GM12891 (cell line): ENCODE measurements at regions not wholly inside any gene's neighbourhood (a gene's known extent, or its start where the extent isn't known, plus 50 kb on each side); places are given as distances from the start of the nearest gene placed in this dataset.

Experiments
- DNase-seq: peaks from one replicate; pipeline ENCODE4 v3.0.0; 2011; ENCODE audit warnings: low spot score; ENCODE audit not compliant: insufficient read length
- FAIRE-seq: peaks from 2 replicates; lab custom pipeline; 2011; peaks lifted over from hg19 to GRCh38; lab: Jason Lieb, UNC
- PAX5 ChIP-seq: IDR thresholded peaks from 2 replicates; pipeline ENCODE4 v1.6.1; 2011; ENCODE audit warnings: low read length, moderate library complexity, mild to moderate bottlenecking; ENCODE audit not compliant: insufficient read depth, severe bottlenecking
- POLR2A ChIP-seq: IDR thresholded peaks from 2 replicates; pipeline ENCODE4 v1.6.1; 2011; ENCODE audit warnings: low read depth, low read length, control low read depth
- POLR2AphosphoS5 ChIP-seq: IDR thresholded peaks from 2 replicates; pipeline ENCODE4 v1.6.1; 2011; ENCODE audit warnings: low read depth, low read length, control low read depth
- POU2F2 ChIP-seq: IDR thresholded peaks from 2 replicates; pipeline ENCODE4 v1.6.1; 2011; ENCODE audit warnings: low read depth, mild to moderate bottlenecking, control low read depth, low read length, moderate library complexity
- SPI1 ChIP-seq: IDR thresholded peaks from 2 replicates; pipeline ENCODE4 v1.6.1; 2011; ENCODE audit warnings: low read depth, low read length, control low read depth
- TAF1 ChIP-seq: IDR thresholded peaks from 2 replicates; pipeline ENCODE4 v1.6.1; 2011; ENCODE audit warnings: low read depth, low read length, control low read depth

- DNase-seq (no peak), FAIRE-seq (no peak)
- TF ChIP-seq POU2F2 = no peak
- no peak for TF ChIP-seq PAX5
- TF ChIP-seq SPI1 = no peak
- TF ChIP-seq POLR2A = no peak
These were observed 143.9 kb upstream of the CDH20 start for GRCh38 chr18:61189376-61189775.

- no peak for DNase-seq
- no peak for FAIRE-seq
- TF ChIP-seq TAF1 (no peak), POLR2AphosphoS5 (no peak), POLR2A (no peak), SPI1 (no peak), PAX5 (no peak), POU2F2 (no peak)
These were observed 138.5 kb upstream of the CDH20 start for GRCh38 chr18:61194726-61195125.

DNA sequence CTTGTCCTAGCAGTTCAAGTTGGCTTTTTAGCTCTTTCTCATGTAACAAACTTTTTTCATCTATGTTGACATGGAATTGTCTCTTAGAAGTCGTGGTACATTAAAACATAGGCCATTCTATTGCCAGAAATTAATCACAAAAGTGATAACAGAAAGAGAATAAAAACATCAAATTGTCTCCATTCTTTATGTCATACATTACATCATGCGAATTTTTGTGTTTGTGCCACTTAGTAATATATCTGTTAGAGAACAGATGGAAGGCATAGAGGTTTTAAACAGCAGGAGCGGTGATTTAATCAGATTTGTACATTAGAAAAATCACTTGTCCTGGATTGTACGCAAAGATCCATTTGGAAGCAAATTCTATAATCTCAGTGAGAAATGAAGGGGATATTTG lies 136.5 kb upstream of the CDH20 start:
- FAIRE-seq (no peak), DNase-seq (no peak)
- TF ChIP-seq POLR2A (no peak), POLR2AphosphoS5 (no peak), SPI1 (no peak), TAF1 (no peak), POU2F2 (no peak), PAX5 (no peak)

DNA sequence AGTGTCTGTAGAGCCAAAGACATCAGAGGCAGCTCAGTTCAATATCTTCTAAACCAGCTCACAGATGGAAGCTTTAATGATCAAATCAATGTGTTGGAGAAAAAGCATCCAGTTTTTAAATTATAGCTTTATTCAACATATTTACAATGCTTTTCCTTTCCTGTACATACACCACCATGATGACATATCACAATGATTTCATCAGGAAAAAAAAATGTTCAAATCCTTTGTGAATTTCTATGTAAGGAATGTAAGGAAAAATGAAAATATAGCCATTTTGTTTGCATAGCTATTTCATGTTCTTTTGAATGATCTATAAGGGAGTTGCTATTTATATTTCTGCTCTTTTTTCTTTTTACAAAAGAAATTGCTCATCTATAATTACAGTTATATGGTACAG lies 134.7 kb upstream of the CDH20 start:
- DNase-seq (no peak), FAIRE-seq (no peak)
- TF ChIP-seq POLR2A (no peak), PAX5 (no peak), POU2F2 (no peak), SPI1 (no peak), POLR2AphosphoS5 (no peak), TAF1 (no peak)

DNA sequence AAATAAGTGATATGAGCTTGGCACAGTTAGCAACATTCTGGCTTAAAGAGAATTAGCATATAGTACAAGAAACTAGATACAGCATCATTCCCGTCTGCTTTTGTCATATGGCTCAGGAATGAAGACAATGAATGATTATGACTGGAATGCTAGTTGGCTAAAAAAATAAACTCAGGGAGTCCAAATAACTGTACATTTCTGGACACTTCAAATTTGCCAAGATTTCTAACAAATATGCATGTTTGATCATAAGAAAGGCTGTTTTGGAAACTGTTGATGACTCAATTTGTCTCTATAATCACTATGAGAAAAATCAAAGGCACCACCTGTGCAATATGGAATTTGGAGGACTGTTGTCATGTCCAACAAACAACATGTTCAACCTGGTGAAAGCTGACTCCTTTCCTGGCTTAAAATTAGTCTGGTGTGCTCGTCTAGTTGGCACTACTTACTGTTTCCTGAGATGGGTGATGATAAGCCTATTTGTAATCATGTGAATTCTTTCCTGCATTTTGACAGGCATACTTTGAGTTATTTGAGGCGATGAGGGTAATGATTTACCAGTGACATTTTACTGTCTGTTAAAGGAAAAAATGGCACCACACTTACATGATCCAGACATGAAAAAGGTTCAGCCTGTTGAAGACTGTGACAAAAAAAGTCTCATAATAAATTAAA lies 133.9 kb upstream of the CDH20 start:
- FAIRE-seq (no peak), DNase-seq (no peak)

DNA sequence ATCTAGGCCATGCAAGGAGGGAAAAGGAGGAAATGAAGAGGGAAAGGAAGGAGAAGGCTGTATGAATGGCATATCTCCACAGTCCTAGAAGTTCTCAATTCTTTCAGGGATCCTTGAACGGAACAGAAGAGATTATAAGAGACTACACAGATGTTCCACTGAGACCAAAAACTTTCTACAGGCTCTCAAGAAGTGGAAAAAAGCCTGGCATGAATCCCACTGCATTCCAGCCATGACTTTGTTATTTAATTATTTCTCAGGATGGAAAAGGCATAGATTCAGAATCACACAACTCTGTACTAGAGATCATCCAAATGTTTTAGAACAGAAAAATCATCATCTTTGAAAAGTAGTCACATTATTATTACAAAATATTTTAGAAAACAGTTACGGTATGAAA lies 131.7 kb upstream of the CDH20 start:
- no peak for FAIRE-seq
- TF ChIP-seq SPI1 (no peak), PAX5 (no peak), TAF1 (no peak), POLR2AphosphoS5 (no peak), POU2F2 (no peak), POLR2A (no peak)
- DNase-seq = no peak

More for the DNA sequence above, 133.9 kb upstream of the CDH20 start:
- TF ChIP-seq TAF1 (no peak), POLR2A (no peak), POU2F2 (no peak), SPI1 (no peak), PAX5 (no peak), POLR2AphosphoS5 (no peak)

- no peak for FAIRE-seq
- no peak for DNase-seq
- TF ChIP-seq TAF1 = no peak
- TF ChIP-seq PAX5 = no peak
- no peak for TF ChIP-seq POLR2A
- no peak for TF ChIP-seq POU2F2
- no peak for TF ChIP-seq SPI1
These were observed 130.1 kb upstream of the CDH20 start for GRCh38 chr18:61203151-61203550.

DNA sequence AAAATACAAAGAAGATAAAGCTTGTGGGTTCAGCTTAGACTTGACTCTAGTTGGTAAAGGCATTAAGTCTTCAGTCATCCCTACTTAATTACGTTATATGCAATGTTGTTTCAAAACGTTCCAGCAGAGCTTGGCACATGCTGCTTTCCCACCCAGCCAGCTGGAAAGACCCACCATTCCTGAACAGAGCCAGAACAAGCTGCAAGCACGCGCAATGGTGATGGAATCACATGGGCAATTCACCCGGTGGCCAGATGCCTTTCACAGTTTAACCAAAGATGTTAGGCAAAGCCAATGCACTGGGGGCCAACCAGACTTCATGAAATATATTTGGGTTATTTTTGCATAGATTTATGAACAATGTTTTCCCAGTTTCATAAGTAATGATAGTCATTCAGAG lies 123.4 kb upstream of the CDH20 start:
- no peak for FAIRE-seq
- DNase-seq = no peak
- TF ChIP-seq POU2F2 (no peak), PAX5 (no peak), TAF1 (no peak), POLR2AphosphoS5 (no peak), SPI1 (no peak), POLR2A (no peak)

DNA sequence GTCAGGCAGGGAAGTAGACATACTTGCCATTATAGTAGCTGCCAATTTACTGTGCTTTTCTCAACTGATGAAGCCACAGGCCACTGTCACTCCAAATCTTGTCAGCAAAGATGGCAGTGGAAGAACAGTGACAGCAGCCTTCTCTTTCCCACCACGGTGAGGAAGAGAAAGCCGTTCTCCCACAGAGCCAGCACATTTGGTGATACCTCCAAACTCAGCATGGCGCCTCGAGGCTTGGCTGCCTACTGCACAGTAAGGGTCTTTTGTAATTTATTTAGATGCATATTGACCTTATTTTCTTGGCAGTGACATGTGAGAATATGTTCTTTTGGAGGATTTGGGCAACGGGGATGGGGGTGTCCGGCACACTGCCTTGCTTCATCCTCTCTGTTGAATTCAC lies 117.2 kb upstream of the CDH20 start:
- FAIRE-seq (no peak), DNase-seq (no peak)
- no peak for TF ChIP-seq POLR2A
- TF ChIP-seq TAF1 = no peak

- TF ChIP-seq TAF1 = no peak
- TF ChIP-seq SPI1 = no peak
- no peak for TF ChIP-seq POLR2A
- TF ChIP-seq PAX5 = no peak
- no peak for TF ChIP-seq POU2F2
- TF ChIP-seq POLR2AphosphoS5 = no peak
- DNase-seq = no peak
- FAIRE-seq = no peak
These were observed 111.0 kb upstream of the CDH20 start for GRCh38 chr18:61222206-61222605.
